HCT116 (cell line): ENCODE measurements at regions not wholly inside any gene's neighbourhood (a gene's known extent, or its start where the extent isn't known, plus 50 kb on each side); places are given as distances from the start of the nearest gene placed in this dataset.
A peak's percentile ranks its signal among the peaks of the same experiment; 100 is the strongest.

ENCODE experiments used
- ATAC-seq: fragments of 200-7000 bp; cut with Tn5 transposase; 2 replicates; pipeline ENCODE4 v1.9.1; 2020; ENCODE audit warnings: mild to moderate bottlenecking, moderate library complexity
- BruUV-seq: library from RNA; stranded (reverse); fragments of 400-500 nt; replicated peaks from 2 replicates; lab custom pipeline; 2021; lab: Mats Ljungman, UMichigan
- CTCF ChIA-PET: fragments of 300-600 bp; sonication (Branson Sonifier 250); formaldehyde crosslinking; loops from one replicate; lab custom pipeline; 2021; ENCODE audit warnings: antibody characterized with exemption; lab: Charles Lee
- POLR2A ChIA-PET: fragments of 300-600, 350-600 bp; sonication (Branson Sonifier 250); formaldehyde crosslinking; loops from one replicate; lab custom pipeline; 2021; ENCODE audit warnings: antibody characterized with exemption; lab: Charles Lee
- RAD21 ChIA-PET, 2 experiments: fragments of 300-600 bp; sonication (Branson Sonifier 250); formaldehyde crosslinking; loops; one replicate each; lab custom pipeline; 2023; ENCODE audit warnings: low total read pairs in 2 of 2; ENCODE audit not compliant: uncharacterized antibody in 2 of 2, unreplicated experiment in 2 of 2, low non-redundant PET in 1 of 2; lab: Charles Lee
- DNase-seq: peaks from one replicate; pipeline ENCODE4 v3.0.0-alpha.2; 2010; ENCODE audit warnings: low read depth, low spot score
- H2AFZ ChIP-seq: fragments of 200-600 bp; shearing (Covaris generic), sonication (generic); 2 replicates; pipeline ENCODE4 v1.6.1; 2017; ENCODE audit warnings: low read depth, mixed run types, mixed read lengths, antibody characterized with exemption, low read length; ENCODE audit not compliant: poor library complexity, severe bottlenecking
- H3K27ac ChIP-seq: 2 replicates; pipeline ENCODE4 v1.5.1; 2012; ENCODE audit warnings: low read depth, low read length
- H3K27me3 ChIP-seq: fragments of 200-600 bp; sonication (generic); 2 replicates; pipeline ENCODE4 v1.6.1; 2016; ENCODE audit warnings: mixed run types, low read length, mixed read lengths; ENCODE audit not compliant: insufficient read depth
- H3K36me3 ChIP-seq, 2 experiments: fragments of 200-500 bp in 1 of 2; fragments of 200-600 bp in 1 of 2; sonication (Bioruptor generic) in 1 of 2; sonication (generic) in 1 of 2; 2 replicates each; pipeline versions ENCODE4 v1.5.1 to v1.6.1; 2014 to 2016; ENCODE audit warnings: low read length in 2 of 2, inconsistent platforms in 1 of 2, mixed read lengths in 1 of 2, mixed run types in 1 of 2; ENCODE audit not compliant: insufficient read depth in 2 of 2, control insufficient read depth in 1 of 2
- H3K4me1 ChIP-seq, 2 experiments: fragments of 200-600 bp in 1 of 2; sonication (generic) in 1 of 2; 2 replicates each; pipeline versions ENCODE4 v1.5.1 to v1.6.1; 2012 to 2017; ENCODE audit warnings: low read length in 2 of 2, inconsistent platforms in 1 of 2, mild to moderate bottlenecking in 1 of 2, mixed read lengths in 1 of 2, mixed run types in 1 of 2, moderate library complexity in 1 of 2; ENCODE audit not compliant: insufficient read depth in 2 of 2, control insufficient read depth in 1 of 2
- H3K4me2 ChIP-seq: fragments of 200-600 bp; sonication (generic); 2 replicates; pipeline ENCODE4 v1.6.1; 2017; ENCODE audit warnings: mixed run types, low read length, mixed read lengths
- H3K4me3 ChIP-seq, 2 experiments: fragments of 200-600 bp in 1 of 2; sonication (generic) in 1 of 2; replicated peaks in 1 of 2; 2 replicates each; pipeline ENCODE4 v1.5.1; 2011 to 2016; ENCODE audit warnings: low read length in 2 of 2, control low read depth in 1 of 2, low read depth in 1 of 2, mild to moderate bottlenecking in 1 of 2, mixed read lengths in 1 of 2, mixed run types in 1 of 2
- H3K79me2 ChIP-seq: fragments of 200-600 bp; sonication (generic); 2 replicates; pipeline ENCODE4 v1.6.1; 2017; ENCODE audit warnings: mild to moderate bottlenecking, mixed run types, low read length, moderate library complexity, mixed read lengths; ENCODE audit not compliant: insufficient read depth
- H3K9ac ChIP-seq: fragments of 200-600 bp; sonication (generic); 2 replicates; pipeline ENCODE4 v1.6.1; 2016; ENCODE audit warnings: low read length, mixed read lengths
- H3K9me2 ChIP-seq: fragments of 200-600 bp; sonication (generic), shearing (Covaris generic); 2 replicates; pipeline ENCODE4 v1.6.1; 2017; ENCODE audit warnings: mixed run types, mild to moderate bottlenecking, moderate library complexity; ENCODE audit not compliant: insufficient read depth
- H3K9me3 ChIP-seq, 2 experiments: fragments of 200-500 bp in 1 of 2; fragments of 200-600 bp in 1 of 2; sonication (Bioruptor generic) in 1 of 2; sonication (generic) in 1 of 2; 2 replicates each; pipeline ENCODE4 v1.6.1; 2014 to 2017; ENCODE audit warnings: low read length in 2 of 2, mixed read lengths in 2 of 2, inconsistent platforms in 1 of 2, low read depth in 1 of 2, mild to moderate bottlenecking in 1 of 2, mixed run types in 1 of 2, moderate library complexity in 1 of 2; ENCODE audit not compliant: control insufficient read depth in 1 of 2, insufficient read depth in 1 of 2
- H4K20me1 ChIP-seq: fragments of 200-600 bp; sonication (generic), shearing (Covaris generic); 2 replicates; pipeline ENCODE4 v1.6.1; 2017; ENCODE audit warnings: mixed run types, mild to moderate bottlenecking, moderate library complexity; ENCODE audit not compliant: insufficient read depth
- ATF3 ChIP-seq: IDR thresholded peaks from 2 replicates; pipeline ENCODE4 v1.6.1; 2012
- CBX3 ChIP-seq: IDR thresholded peaks from 2 replicates; pipeline ENCODE4 v1.6.1; 2012; ENCODE audit warnings: low read depth
- CEBPB ChIP-seq: IDR thresholded peaks from 2 replicates; pipeline ENCODE4 v1.6.1; 2012; ENCODE audit warnings: low read depth
- CTCF ChIP-seq, 3 experiments: fragments of 200-600 bp in 1 of 3; sonication (generic) in 1 of 3; IDR thresholded peaks in 2 of 3; conservative IDR thresholded peaks in 1 of 3; 2 replicates each; pipeline ENCODE4 v1.5.1; 2012 to 2017; ENCODE audit warnings: low read depth in 2 of 3, low read length in 2 of 3, antibody characterized with exemption in 1 of 3, borderline replicate concordance in 1 of 3, control low read depth in 1 of 3, mild to moderate bottlenecking in 1 of 3, mixed read lengths in 1 of 3, mixed run types in 1 of 3, moderate library complexity in 1 of 3; ENCODE audit not compliant: insufficient read depth in 1 of 3
- EGR1 ChIP-seq: IDR thresholded peaks from 2 replicates; pipeline ENCODE4 v1.6.1; 2012; ENCODE audit warnings: low read depth
- EZH2 ChIP-seq: fragments of 200-600 bp; sonication (generic); IDR thresholded peaks from 2 replicates; pipeline ENCODE4 v1.6.1; 2017; ENCODE audit warnings: antibody characterized with exemption, mixed run types
- EZH2phosphoT487 ChIP-seq: fragments of 200-600 bp; IDR thresholded peaks from 2 replicates; pipeline ENCODE4 v1.6.1; 2018; ENCODE audit warnings: antibody characterized with exemption, borderline replicate concordance
- MAX ChIP-seq: IDR thresholded peaks from 2 replicates; pipeline ENCODE4 v1.6.1; 2012
- POLR2AphosphoS5 ChIP-seq: IDR thresholded peaks from 2 replicates; pipeline ENCODE4 v1.6.1; 2011; ENCODE audit warnings: mild to moderate bottlenecking, low read depth, low read length, moderate library complexity
- RAD21 ChIP-seq: IDR thresholded peaks from 2 replicates; pipeline ENCODE4 v1.6.1; 2012; ENCODE audit warnings: low read depth, mild to moderate bottlenecking
- REST ChIP-seq: IDR thresholded peaks from 2 replicates; pipeline ENCODE4 v1.6.1; 2012; ENCODE audit warnings: low read depth
- SIN3A ChIP-seq: IDR thresholded peaks from 2 replicates; pipeline ENCODE4 v1.6.1; 2012; ENCODE audit warnings: low read depth
- SRF ChIP-seq: IDR thresholded peaks from 2 replicates; pipeline ENCODE4 v1.6.1; 2012; ENCODE audit warnings: low read depth
- TCF7L2 ChIP-seq: IDR thresholded peaks from 2 replicates; pipeline ENCODE4 v1.7.0; 2011; ENCODE audit warnings: borderline replicate concordance, inconsistent platforms; ENCODE audit not compliant: insufficient read depth, insufficient read length; ENCODE audit errors: extremely low read depth
- YY1 ChIP-seq: IDR thresholded peaks from 2 replicates; pipeline ENCODE4 v1.6.1; 2011; ENCODE audit warnings: low read length, low read depth, moderate library complexity, mild to moderate bottlenecking; ENCODE audit not compliant: insufficient replicate concordance; ENCODE audit errors: extremely low read depth
- ZBTB33 ChIP-seq: IDR thresholded peaks from 2 replicates; pipeline ENCODE4 v1.6.1; 2011; ENCODE audit warnings: mild to moderate bottlenecking, low read length, moderate library complexity; ENCODE audit not compliant: insufficient replicate concordance; ENCODE audit errors: extremely low read depth
- ZFX ChIP-seq: fragments of 450-650 bp; IDR thresholded peaks from 2 replicates; pipeline ENCODE4 v1.6.1; 2017
- ZNF274 ChIP-seq: fragments of 200-500 bp; sonication (Bioruptor generic); IDR thresholded peaks from 2 replicates; pipeline ENCODE4 v1.6.1; 2014; ENCODE audit warnings: mild to moderate bottlenecking, low read depth, low read length, inconsistent platforms
- intact Hi-C: fragments of 100-400 bp; cut with micrococcal nuclease; formaldehyde crosslinking; loops from 2 replicates; pipeline ENCODE4 v1.10.0; 2022

- intact Hi-C loops: no loop called here
- H3K9me3 ChIP-seq: no peaks in the 10 kb centered on the region
- CTCF ChIA-PET: no interaction called here
- no peak overlapping the region for H3K9ac ChIP-seq
- POLR2A ChIA-PET: no interaction called here
- no peak for TF ChIP-seq MAX
- TF ChIP-seq ZBTB33: no peak
- no peak for TF ChIP-seq SIN3A
- no peak for TF ChIP-seq CBX3
- no peak for TF ChIP-seq ZNF274
- no peak for TF ChIP-seq CTCF (IDR thresholded peaks at IDR 0.05 in 2 of 3, conservative IDR thresholded peaks at IDR 0.05 in 1 of 3; ENCODE audit: borderline replicate concordance in 1 of 3, insufficient read depth in 1 of 3, low read depth in 2 of 3, low read length in 2 of 3)
- TF ChIP-seq SRF: no peak
- TF ChIP-seq EGR1: no peak
- TF ChIP-seq ZFX: no peak
- no peak for TF ChIP-seq REST
- TF ChIP-seq YY1: no peak
- TF ChIP-seq TCF7L2: no peak
- no peak for TF ChIP-seq POLR2AphosphoS5
- no peak for TF ChIP-seq EZH2phosphoT487
- TF ChIP-seq EZH2: no peak
- no peak for TF ChIP-seq ATF3
- TF ChIP-seq RAD21: no peak
- no peak for TF ChIP-seq CEBPB
- no peaks in the 10 kb centered on the region for H3K36me3 ChIP-seq
- DNase-seq: peak; percentile 8
- RAD21 ChIA-PET: no interaction called here
- no peaks in the 10 kb centered on the region for H3K9me2 ChIP-seq
- no peak overlapping the region for H3K4me3 ChIP-seq
- no peak overlapping the region for H2AFZ ChIP-seq
- H4K20me1 ChIP-seq: no peaks in the 10 kb centered on the region
- no peaks in the 10 kb centered on the region for H3K79me2 ChIP-seq
- ATAC-seq: peak; percentile 71
- H3K27ac ChIP-seq: no peak overlapping the region
- BruUV-seq: no TSS peak
- H3K27me3 ChIP-seq: 0 out of 2 replicates have a peak, but pooled peaks cover 18% of the 10 kb centered on the region
- H3K4me1 ChIP-seq: no peaks in the 10 kb centered on the region
- H3K4me2 ChIP-seq: no peak overlapping the region
Observed at GRCh38 chr12:125284945-125285685, 219.9 kb downstream of the AACS start.
